ENCODE measurements at regions not wholly inside any gene's neighbourhood (a gene's known extent, or its start where the extent isn't known, plus 50 kb on each side); places are given as distances from the start of the nearest gene placed in this dataset.

DNA sequence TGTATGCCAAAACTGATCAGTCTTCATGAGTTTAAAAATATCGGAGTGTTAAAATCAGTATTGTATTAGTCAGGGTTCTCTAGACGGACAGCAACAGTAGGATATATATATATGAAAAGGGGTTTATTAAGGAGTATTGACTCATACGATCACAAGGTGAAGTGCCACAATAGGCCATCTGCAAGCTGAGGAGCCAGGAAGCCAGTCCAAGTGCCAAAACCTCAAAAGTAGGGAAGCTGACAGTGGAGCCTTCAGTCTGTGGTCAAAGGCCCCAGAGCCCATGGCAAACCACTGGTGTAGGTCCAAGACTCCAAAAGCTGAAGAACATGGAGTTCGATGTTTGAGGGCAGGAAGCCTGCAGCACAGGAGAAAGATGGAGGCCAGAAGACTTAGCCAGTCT, 391.0 kb upstream of the CADM2 start:
- TF ChIP-seq, protein P1, sequence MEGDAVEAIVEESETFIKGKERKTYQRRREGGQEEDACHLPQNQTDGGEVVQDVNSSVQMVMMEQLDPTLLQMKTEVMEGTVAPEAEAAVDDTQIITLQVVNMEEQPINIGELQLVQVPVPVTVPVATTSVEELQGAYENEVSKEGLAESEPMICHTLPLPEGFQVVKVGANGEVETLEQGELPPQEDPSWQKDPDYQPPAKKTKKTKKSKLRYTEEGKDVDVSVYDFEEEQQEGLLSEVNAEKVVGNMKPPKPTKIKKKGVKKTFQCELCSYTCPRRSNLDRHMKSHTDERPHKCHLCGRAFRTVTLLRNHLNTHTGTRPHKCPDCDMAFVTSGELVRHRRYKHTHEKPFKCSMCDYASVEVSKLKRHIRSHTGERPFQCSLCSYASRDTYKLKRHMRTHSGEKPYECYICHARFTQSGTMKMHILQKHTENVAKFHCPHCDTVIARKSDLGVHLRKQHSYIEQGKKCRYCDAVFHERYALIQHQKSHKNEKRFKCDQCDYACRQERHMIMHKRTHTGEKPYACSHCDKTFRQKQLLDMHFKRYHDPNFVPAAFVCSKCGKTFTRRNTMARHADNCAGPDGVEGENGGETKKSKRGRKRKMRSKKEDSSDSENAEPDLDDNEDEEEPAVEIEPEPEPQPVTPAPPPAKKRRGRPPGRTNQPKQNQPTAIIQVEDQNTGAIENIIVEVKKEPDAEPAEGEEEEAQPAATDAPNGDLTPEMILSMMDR (IDR thresholded peaks at IDR 0.05) = no peak
- TF ChIP-seq EZH2phosphoT487 (IDR thresholded peaks at IDR 0.05) = no peak
- TF ChIP-seq EZH2 (IDR thresholded peaks at IDR 0.05) = no peak

All from neural progenitor cell (in vitro differentiated cells).